ENCODE measurements at regions not wholly inside any gene's neighbourhood (a gene's known extent, or its start where the extent isn't known, plus 50 kb on each side); places are given as distances from the start of the nearest gene placed in this dataset.

GRCh38 chr2:2808551-2809058 lies 477.5 kb upstream of the MYT1L start:
- DNase-seq (ENCODE audit: low read depth) = no peak
- no peak overlapping the region for H3K4me3 ChIP-seq (ENCODE audit: low read depth, low read length)
- TF ChIP-seq CTCF (IDR thresholded peaks at IDR 0.05; ENCODE audit: low read depth, low read length, missing control alignments) = no peak
- in situ Hi-C loops (cut with HindIII; ENCODE audit: low sequenced_read_pairs) = no loop called here

GRCh38 chr2:2806711-2807110 lies 475.6 kb upstream of the MYT1L start:
- TF ChIP-seq CTCF (IDR thresholded peaks at IDR 0.05; ENCODE audit: low read depth, low read length, missing control alignments) = no peak
- no peak for DNase-seq (ENCODE audit: low read depth)
- no peak overlapping the region for H3K4me3 ChIP-seq (ENCODE audit: low read depth, low read length)
- in situ Hi-C loops (cut with HindIII; ENCODE audit: low sequenced_read_pairs) = no loop called here

- TF ChIP-seq CTCF (IDR thresholded peaks at IDR 0.05; ENCODE audit: low read depth, low read length, missing control alignments) = no peak
- in situ Hi-C loops (cut with HindIII; ENCODE audit: low sequenced_read_pairs) = no loop called here
- H3K4me3 ChIP-seq (ENCODE audit: low read depth, low read length) = no peak overlapping the region
- no peak for DNase-seq (ENCODE audit: low read depth)
Measured at GRCh38 chr2:2805263-2805662, 474.2 kb upstream of the MYT1L start.

GRCh38 chr2:2804528-2804927 lies 473.5 kb upstream of the MYT1L start:
- TF ChIP-seq CTCF (IDR thresholded peaks at IDR 0.05; ENCODE audit: low read depth, low read length, missing control alignments) = no peak
- in situ Hi-C loops (cut with HindIII; ENCODE audit: low sequenced_read_pairs) = no loop called here
- no peak overlapping the region for H3K4me3 ChIP-seq (ENCODE audit: low read depth, low read length)
- DNase-seq (ENCODE audit: low read depth) = no peak

- H3K4me3 ChIP-seq (ENCODE audit: low read depth, low read length) = no peak overlapping the region
- no peak for DNase-seq (ENCODE audit: low read depth)
- TF ChIP-seq CTCF (IDR thresholded peaks at IDR 0.05; ENCODE audit: low read depth, low read length, missing control alignments) = no peak
- in situ Hi-C loops (cut with HindIII; ENCODE audit: low sequenced_read_pairs) = no loop called here
Measured at GRCh38 chr2:2801458-2801857, 470.4 kb upstream of the MYT1L start.

GRCh38 chr2:2800697-2801096 lies 469.6 kb upstream of the MYT1L start:
- TF ChIP-seq CTCF (IDR thresholded peaks at IDR 0.05; ENCODE audit: low read depth, low read length, missing control alignments) = no peak
- no peak for DNase-seq (ENCODE audit: low read depth)
- no peak overlapping the region for H3K4me3 ChIP-seq (ENCODE audit: low read depth, low read length)
- in situ Hi-C loops (cut with HindIII; ENCODE audit: low sequenced_read_pairs) = no loop called here

GRCh38 chr2:2800001-2800400 lies 468.9 kb upstream of the MYT1L start:
- H3K4me3 ChIP-seq (ENCODE audit: low read depth, low read length) = no peak overlapping the region
- no peak for DNase-seq (ENCODE audit: low read depth)
- no peak for TF ChIP-seq CTCF (IDR thresholded peaks at IDR 0.05; ENCODE audit: low read depth, low read length, missing control alignments)
- in situ Hi-C loops (cut with HindIII; ENCODE audit: low sequenced_read_pairs) = no loop called here

Measured in astrocyte of the cerebellum (primary cell).